ENCODE measurements at regions not wholly inside any gene's neighbourhood (a gene's known extent, or its start where the extent isn't known, plus 50 kb on each side); places are given as distances from the start of the nearest gene placed in this dataset.

DNA sequence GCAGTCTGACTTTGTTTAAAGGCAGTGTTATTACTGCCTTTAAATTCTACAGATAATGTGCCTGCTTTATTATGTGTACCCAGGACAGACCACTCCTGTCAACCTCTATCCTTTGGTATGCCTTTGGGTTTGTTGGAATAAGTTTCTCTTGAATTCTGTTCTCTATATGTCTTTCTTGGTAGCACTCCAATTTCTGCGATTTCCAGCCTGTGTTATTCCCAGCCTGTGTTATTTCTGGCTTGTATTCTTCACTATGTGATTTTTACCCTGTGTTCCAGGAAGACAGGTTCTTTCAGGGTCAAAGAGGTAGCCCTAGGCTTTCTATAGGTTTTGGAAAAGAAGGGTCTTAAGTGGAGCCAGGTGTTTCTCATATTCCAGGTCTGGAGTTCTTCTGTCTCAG, 407.4 kb upstream of the AZI2 start:
- TF ChIP-seq POLR2A (IDR thresholded peaks at IDR 0.05) (no peak), CTCF (IDR thresholded peaks at IDR 0.05) (no peak), POLR2AphosphoS5 (IDR thresholded peaks at IDR 0.05) (no peak)

Data from transverse colon (tissue), 4 donors.